ENCODE measurements at regions not wholly inside any gene's neighbourhood (a gene's known extent, or its start where the extent isn't known, plus 50 kb on each side); places are given as distances from the start of the nearest gene placed in this dataset.

DNA sequence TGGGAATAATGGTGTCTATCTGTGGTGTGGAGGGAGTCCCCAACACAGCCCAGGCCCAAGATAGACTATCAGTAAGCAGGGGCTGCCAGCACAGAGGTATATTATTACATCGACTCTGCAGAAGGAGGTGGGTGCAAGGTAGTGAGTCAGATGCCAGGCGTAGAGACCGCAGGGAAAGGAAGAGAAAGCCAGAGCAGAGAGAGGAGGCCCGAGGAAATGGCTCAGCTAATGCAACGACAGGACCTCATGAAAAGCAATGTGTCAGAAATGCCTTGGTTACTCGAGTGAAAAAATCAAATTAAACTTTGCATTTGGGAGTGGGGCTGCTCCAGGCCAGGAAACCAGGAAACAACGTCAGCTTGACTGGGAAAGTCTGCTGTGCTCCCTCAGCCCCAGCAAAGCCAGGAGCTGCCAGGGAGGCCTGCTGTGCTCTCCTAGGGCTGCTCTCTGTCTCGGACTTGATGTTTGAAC is 173.2 kb downstream of the SUDS3 start:
- Mint-ChIP-seq H3K27ac (ENCODE audit: unreplicated experiment) (no peak overlapping the region), H3K27me3 (ENCODE audit: unreplicated experiment) (no peaks in the 10 kb centered on the region), H3K4me1 (ENCODE audit: low read depth, unreplicated experiment) (no peaks in the 10 kb centered on the region), H3K9me3 (ENCODE audit: low read depth, unreplicated experiment) (peaks cover 6% of the 10 kb centered on the region), H3K4me3 (ENCODE audit: low read depth, unreplicated experiment) (no peak overlapping the region), H3K36me3 (ENCODE audit: insufficient read depth, unreplicated experiment) (no peaks in the 10 kb centered on the region)
- no peak for DNase-seq
- no TSS peak for BruUV-seq (replicated peaks)
- TF ChIP-seq, protein P1, sequence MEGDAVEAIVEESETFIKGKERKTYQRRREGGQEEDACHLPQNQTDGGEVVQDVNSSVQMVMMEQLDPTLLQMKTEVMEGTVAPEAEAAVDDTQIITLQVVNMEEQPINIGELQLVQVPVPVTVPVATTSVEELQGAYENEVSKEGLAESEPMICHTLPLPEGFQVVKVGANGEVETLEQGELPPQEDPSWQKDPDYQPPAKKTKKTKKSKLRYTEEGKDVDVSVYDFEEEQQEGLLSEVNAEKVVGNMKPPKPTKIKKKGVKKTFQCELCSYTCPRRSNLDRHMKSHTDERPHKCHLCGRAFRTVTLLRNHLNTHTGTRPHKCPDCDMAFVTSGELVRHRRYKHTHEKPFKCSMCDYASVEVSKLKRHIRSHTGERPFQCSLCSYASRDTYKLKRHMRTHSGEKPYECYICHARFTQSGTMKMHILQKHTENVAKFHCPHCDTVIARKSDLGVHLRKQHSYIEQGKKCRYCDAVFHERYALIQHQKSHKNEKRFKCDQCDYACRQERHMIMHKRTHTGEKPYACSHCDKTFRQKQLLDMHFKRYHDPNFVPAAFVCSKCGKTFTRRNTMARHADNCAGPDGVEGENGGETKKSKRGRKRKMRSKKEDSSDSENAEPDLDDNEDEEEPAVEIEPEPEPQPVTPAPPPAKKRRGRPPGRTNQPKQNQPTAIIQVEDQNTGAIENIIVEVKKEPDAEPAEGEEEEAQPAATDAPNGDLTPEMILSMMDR (IDR thresholded peaks at IDR 0.05; ENCODE audit: unreplicated experiment) = no peak
- CTCF ChIA-PET = no interaction called here
- intact Hi-C loops (cut with micrococcal nuclease; ENCODE audit: unreplicated experiment) = no loop called here

DNA sequence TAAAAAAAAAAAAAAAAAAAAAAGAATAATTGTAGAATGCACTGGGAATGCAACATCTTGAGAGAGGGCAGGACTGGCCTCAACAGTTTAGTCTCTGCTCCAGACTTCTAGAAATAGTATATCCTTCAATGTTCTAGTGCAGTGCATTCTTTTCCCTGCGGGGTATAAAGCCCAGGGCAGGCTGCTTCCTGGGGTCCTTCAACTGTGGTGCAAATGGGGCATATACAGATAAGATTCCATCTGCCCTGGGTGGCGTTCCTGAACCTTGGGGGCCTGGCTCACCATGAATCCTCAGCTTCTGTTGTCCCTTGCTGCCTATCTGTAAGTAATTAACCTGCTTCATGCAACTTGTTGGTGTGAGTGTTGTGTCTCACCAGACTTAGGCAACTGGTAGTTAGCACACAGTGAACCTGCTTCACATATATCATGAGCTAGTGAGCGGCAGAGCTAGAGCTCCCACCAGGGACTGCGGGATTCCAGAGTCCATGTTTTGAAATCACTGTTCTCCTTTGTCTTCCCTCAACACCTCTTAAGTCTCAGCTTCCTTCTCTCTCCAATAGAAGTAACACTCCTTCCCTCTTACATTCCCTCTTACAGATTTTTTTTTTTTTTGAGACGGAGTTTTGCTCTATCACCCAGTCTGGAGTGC is 177.6 kb downstream of the SUDS3 start:
- no peaks in the 10 kb centered on the region for H3K4me1 Mint-ChIP-seq (ENCODE audit: low read depth, unreplicated experiment)
- peaks cover 20% of the 10 kb centered on the region for H3K27me3 Mint-ChIP-seq (ENCODE audit: unreplicated experiment)
- no peak overlapping the region for H3K4me3 Mint-ChIP-seq (ENCODE audit: low read depth, unreplicated experiment)
- intact Hi-C loops (cut with micrococcal nuclease; ENCODE audit: unreplicated experiment) = no loop called here
- H3K9me3 Mint-ChIP-seq (ENCODE audit: low read depth, unreplicated experiment) = peaks cover 4% of the 10 kb centered on the region
- CTCF ChIA-PET = no interaction called here
- TF ChIP-seq, protein P1 (IDR thresholded peaks at IDR 0.05; ENCODE audit: unreplicated experiment) = no peak
- H3K36me3 Mint-ChIP-seq (ENCODE audit: insufficient read depth, unreplicated experiment) = no peaks in the 10 kb centered on the region
- H3K27ac Mint-ChIP-seq (ENCODE audit: unreplicated experiment) = no peak overlapping the region
- no TSS peak for BruUV-seq (replicated peaks)
- no peak for DNase-seq

DNA sequence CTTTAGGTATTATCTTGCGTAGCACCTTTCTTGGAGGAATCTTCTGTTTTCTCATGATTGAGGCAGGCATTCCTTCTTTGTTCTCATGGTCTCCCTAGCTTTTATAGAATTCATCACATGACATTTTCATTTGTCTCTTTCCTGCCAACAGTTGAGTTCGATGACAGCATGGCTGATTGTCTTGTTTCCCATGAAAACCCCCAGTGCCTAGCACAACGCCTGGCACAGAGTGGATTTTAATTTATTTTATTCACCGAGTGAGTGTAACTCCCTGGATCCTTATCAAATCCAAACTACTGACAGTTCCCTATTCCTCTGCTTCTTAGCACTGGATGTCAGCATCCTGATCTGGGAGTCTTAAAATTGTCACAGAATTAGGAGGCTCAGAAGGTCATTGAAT is 182.6 kb downstream of the SUDS3 start:
- intact Hi-C loops (cut with micrococcal nuclease; ENCODE audit: unreplicated experiment) = no loop called here
- Mint-ChIP-seq H3K27me3 (ENCODE audit: unreplicated experiment) (peaks cover 32% of the 10 kb centered on the region), H3K36me3 (ENCODE audit: insufficient read depth, unreplicated experiment) (no peaks in the 10 kb centered on the region), H3K4me1 (ENCODE audit: low read depth, unreplicated experiment) (no peaks in the 10 kb centered on the region), H3K4me3 (ENCODE audit: low read depth, unreplicated experiment) (no peak overlapping the region), H3K27ac (ENCODE audit: unreplicated experiment) (no peak overlapping the region), H3K9me3 (ENCODE audit: low read depth, unreplicated experiment) (no peaks in the 10 kb centered on the region)
- no TSS peak for BruUV-seq (replicated peaks)
- CTCF ChIA-PET = interaction anchor here (0.6 kb wide), 1 partner anchor 64 kb away, joined by 4 read pairs; no protein-coding TSS in a partner anchor
- DNase-seq = no peak
- TF ChIP-seq, protein P1 (IDR thresholded peaks at IDR 0.05; ENCODE audit: unreplicated experiment) = no peak

DNA sequence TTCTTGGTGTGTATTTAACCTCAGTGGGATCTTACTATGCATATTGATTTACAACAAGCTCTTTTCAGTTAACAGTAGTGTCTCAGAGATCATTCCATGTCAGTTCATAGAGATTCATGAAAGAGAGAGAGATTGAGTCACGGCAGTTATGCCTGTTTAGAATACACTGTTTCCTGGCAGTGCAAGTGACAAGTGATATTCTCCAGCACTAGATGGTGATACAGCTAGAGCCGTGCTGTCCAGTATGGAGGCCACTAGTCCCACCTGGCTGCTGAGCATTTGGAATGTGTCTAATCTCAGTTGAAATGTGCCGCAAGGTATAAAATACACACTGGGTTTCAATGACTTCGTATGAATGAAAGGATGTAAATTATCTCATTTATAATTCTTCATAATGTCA is 184.4 kb downstream of the SUDS3 start:
- H3K4me1 Mint-ChIP-seq (ENCODE audit: low read depth, unreplicated experiment) = no peaks in the 10 kb centered on the region
- intact Hi-C loops (cut with micrococcal nuclease; ENCODE audit: unreplicated experiment) = no loop called here
- H3K27me3 Mint-ChIP-seq (ENCODE audit: unreplicated experiment) = peaks cover 32% of the 10 kb centered on the region
- no TSS peak for BruUV-seq (replicated peaks)
- H3K4me3 Mint-ChIP-seq (ENCODE audit: low read depth, unreplicated experiment) = no peak overlapping the region
- no peak for DNase-seq
- H3K9me3 Mint-ChIP-seq (ENCODE audit: low read depth, unreplicated experiment) = no peaks in the 10 kb centered on the region
- TF ChIP-seq, protein P1 (IDR thresholded peaks at IDR 0.05; ENCODE audit: unreplicated experiment) = no peak
- CTCF ChIA-PET = no interaction called here
- H3K27ac Mint-ChIP-seq (ENCODE audit: unreplicated experiment) = no peak overlapping the region
- no peaks in the 10 kb centered on the region for H3K36me3 Mint-ChIP-seq (ENCODE audit: insufficient read depth, unreplicated experiment)

All from Calu3 (cell line).